HG02610 (cell line): ENCODE measurements at regions not wholly inside any gene's neighbourhood (a gene's known extent, or its start where the extent isn't known, plus 50 kb on each side); places are given as distances from the start of the nearest gene placed in this dataset.

Experiments
- ATAC-seq: cut with Tn5 transposase; IDR thresholded peaks from one replicate; pipeline ENCODE4 v1.9.1; 2021; ENCODE audit warnings: mild to moderate bottlenecking, moderate library complexity; ENCODE audit not compliant: unreplicated experiment

DNA sequence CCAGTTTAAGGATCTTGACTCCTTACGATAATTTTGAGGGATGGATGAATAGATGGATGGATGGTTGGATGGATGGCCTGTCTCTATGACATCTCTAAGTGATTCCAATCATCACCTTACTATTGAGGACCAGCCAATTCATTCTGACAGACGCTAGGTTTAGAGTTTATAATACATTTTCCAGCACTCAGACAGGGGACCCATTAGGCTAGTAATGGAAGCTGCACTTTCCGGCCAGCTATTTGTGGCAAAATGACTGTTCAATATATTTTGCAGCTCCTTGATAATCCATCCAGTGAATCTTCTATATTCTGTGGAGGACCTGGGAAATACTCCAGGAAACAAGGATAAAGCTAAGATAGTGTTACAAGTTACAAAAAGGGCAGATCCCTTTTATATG lies 262.9 kb downstream of the TDRD15 start:
- ATAC-seq: no peak

DNA sequence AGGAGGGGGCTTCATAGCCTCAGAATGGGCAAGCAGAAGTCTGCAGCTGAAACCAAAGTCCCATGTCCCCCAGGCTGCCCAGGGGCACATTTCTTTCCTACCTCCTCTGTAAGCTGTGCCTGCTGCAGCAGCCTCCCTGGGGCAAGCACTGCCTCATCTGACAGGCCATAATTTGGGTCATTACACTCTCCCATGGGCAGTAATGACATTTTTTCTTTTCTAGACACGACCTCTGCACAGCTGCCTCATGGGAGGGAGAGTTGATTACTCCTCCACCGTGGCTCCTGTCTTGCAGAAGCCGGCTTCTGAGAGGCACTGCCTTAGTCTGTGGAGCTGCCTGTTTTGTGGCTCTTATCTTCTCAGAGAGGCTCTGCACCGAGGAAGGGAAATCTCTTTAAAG lies 268.9 kb downstream of the TDRD15 start:
- no peak for ATAC-seq

DNA sequence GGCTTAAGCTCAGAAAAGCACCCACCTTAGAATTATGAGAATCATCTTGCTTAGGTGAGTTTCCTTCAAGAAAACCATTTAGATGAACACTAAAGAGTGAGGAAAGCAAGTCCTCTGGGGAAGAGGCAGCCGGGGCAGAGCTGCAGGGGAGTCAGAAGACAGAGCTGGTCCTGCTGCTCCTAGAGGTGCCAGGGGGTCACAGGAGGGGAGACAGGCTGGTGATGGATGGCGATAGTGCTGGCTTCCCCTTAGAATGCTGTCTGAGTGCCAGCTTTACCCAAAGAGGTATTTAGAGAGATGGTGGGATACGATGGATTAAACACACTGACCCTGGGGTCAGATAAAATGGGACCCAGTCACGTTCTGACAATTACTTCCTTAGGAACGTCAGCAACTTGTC lies 269.4 kb downstream of the TDRD15 start:
- ATAC-seq: no peak

DNA sequence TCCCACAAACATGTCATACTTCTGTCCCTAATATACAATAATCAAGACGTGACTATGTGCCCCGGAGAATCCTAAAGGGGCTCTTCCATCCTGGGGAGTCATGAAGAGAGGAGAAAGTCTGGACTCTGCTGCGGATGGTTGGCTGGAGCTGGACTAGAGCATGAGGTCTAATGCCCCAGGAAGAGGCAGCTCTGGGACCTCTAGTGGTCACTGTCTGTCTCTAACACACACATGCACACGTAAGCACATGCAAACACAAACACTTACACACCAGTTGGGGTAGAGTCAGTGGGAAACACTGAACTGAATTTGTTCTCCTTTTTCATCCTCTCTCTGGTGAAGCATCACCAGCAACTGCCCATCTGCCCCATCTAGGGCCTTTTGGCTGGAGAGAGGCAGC lies 271.6 kb downstream of the TDRD15 start:
- no peak for ATAC-seq

DNA sequence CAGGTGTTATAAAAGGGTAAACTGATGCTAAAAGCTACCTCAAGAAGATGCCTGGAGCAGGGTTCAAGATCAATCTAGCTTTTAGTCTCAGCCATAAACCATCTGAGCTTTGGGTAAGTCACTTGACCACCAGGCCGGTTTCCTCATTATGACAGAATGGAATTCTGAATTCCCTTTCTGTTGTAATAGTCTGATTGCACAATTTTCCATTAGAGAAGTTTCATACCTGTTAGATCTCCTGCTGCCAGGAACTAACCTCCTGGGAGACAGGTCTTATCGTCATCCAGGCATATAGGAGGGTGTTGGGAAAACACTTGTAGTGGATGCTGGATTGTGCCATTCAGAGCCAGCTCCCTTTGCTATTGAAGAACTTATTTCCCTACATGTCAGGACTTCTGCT lies 272.5 kb downstream of the TDRD15 start:
- ATAC-seq: no peak

DNA sequence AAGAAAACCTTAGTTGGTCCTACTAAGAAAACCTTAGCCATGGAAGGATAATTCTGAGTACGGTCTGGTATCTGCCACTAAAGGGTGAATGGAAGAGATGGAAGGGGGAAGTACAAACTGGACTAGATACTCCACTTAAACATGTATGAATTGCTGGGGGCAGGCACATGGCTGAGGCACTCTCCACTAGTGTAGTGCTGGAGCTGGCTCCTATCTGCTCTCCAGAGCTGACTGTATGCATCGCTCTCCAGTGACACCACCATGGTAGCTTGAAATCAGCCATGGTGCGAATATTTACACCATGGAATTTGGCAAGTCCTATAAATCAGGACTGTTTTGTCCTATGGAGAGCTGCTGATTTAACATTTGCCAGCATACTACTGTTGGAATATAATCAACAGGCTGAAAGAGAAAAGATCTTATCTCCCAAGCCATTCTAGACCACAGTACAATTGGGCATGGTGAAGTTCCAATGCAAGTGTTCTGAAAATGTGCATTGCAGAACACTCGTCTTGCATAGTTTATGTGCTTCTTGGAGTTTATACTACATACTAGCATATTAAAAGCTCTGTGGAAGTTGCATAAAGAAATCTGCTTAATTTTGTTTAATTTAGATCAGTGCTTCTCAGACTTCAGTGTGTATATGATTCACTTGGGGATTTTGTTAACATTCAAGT lies 277.4 kb downstream of the TDRD15 start:
- ATAC-seq: no peak

DNA sequence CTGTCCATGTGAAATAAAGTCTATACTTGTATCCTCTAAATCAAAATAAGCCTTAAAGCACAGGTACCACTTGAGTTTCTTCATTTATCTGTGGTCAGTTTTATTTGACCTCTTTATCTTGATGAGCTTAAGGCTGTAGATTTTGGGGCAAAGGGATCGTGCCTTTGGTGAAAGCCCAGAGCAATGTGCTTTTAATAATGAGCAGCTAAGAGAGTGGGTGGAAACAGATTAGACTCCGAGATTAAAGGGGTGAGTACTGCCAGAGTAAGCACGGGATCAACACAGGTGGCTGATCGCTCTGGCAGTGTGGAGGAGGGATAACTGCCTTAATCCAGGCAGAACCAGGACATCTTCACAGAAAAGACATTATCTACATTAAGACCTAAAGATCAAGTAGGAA lies 280.4 kb downstream of the TDRD15 start:
- ATAC-seq: no peak

DNA sequence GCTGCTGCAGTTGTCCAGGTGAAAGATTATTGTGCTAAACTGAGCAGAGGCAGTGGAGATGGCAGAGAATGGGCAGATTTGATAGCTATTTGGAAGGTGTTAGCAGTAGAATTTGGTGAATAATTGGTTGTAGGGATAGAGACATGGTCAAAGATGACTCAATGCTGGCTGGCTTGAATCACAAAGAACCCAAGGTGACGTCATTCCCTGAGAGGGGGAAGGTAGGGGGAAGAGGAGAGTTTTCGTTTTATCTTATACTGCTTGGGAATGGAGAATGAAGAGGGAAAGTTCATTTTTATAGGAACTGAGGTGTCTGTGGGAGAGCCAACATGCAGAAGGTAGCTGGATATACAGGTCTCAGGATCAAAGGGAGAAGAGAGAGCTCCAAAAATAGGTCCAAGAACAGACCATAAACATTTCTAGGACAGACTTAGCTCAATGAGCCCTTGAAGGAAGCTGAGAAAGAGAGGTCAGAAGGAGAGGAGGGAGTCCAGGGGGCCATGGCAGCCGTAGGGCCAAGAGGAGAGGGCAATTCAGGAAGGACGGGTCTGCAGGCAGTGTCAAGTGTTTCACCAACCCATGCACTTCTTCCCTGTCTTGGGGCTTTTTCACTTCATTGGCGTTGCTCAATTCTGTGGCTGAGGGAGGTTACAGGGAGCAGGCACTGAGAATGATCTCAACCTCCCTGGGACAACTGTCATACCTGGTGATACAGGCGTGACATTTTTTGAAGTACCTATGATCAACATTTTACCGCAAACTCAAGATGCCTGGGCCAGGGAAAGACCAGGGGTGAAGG lies 281.3 kb downstream of the TDRD15 start:
- no peak for ATAC-seq

DNA sequence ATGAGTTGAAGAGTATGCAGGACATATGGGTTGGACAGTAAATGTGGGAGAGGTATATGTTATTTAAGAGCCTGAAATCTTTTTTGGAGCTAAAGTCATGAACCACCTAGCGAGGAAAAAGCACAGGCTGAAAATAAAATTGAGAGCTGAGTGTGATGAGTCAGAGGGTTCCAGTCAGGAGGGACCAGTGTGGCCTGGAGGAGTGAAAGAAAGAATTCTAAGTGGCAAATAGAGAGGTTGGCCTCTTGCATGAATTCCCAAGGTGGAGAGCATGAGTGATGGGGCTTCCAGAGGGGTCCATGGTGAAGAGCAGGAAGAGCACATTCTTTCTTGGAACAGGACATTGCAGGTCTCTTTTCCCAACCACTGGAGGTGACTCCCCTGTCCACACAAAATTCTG lies 282.6 kb downstream of the TDRD15 start:
- ATAC-seq: no peak

DNA sequence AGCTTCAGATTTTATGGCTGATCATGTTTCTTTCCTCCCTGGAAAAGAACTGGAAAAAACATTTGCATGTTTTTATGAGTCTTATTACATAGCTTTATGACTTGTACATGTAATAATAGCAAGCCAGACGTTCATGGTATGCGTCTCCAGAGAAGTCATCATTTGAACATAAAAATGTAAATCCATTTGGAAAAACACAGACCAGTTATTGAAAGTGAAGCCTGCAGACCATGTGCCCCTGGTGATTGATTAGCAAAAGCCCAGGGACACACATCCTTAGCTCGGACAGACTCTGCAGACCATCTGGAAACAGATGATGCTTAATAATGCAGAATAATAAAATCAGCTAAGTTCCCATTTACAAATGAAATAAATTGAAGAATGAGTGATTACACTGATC lies 283.1 kb downstream of the TDRD15 start:
- no peak for ATAC-seq

DNA sequence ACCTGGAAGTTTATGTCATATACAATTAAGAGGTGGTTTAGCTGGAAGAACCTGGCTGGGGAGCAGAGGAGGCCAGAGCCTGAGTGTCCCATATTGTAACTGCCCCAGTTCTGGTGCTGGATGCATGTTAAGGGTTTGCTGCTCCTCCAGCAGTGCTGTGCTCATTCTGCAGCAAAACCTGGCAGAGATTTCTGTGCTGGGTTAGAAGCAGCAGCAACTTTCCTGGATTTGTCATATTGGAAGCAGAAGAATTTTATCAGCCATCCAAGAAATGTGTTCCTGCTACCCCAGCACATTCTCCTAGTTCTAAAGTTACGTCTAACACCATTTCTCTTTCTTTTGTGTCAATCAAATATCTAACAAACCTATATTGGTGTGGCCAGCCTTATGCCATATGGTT lies 284.1 kb downstream of the TDRD15 start:
- ATAC-seq: no peak

DNA sequence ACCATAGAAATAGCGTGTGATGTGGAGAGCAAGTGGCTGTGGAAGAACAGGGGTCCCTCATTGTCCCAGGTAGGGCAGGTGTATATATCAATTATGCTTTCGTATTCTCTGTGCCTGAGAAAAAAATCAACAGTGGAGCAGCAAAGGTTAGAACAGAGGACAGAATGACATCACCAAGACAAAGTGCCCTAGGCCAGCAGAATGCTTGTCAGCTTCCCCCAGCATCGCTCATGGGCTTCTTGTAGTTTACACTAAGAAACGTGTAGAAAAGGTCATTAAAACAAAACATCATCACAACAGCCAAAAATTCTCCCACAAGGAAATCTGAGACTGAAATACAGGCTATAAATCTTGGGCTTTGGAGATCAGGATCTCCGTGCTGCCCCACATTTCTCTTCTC lies 288.0 kb downstream of the TDRD15 start:
- no peak for ATAC-seq

DNA sequence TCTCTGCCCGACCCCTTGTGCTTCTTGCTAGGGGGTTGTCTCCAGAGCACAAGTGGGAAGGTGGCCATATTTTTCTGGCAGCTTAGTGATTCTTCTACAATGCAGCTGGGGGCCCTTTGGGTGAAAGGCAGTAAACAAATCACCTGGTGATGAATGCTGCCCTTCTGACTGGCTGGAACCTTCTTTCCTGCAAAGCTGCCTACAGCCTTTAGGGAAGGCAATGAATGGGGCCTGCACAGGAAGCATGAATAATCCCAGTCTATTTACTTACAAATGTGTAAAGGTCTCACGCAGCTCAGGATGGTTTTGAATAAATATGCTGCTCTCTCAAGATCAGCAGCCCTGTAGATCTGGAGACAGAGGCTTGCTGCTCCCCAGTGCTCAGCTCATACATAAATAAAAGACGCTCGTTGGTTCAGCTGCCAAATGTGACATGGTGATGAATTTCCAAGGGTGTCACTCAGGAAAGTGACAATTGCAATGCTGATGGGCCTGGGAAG lies 289.2 kb downstream of the TDRD15 start:
- no peak for ATAC-seq

DNA sequence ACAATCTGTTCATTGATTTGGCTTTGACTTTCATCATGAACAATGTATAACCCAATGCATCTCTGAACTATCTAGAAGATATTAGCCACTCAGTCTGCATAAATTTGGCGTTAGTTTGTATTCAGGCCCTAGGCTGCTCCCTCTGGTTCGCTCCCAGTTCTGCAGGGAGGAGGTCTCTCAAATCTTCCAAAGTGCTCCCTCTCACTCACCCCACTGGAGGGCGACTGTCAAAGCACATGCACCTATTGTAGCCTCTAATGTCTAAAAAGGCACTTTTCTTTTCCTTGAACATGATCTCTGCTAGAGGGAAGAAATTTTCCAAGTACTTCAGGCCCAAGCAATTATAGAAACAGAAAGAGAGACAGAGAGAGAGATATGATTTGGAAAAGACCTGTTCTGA lies 291.5 kb downstream of the TDRD15 start:
- ATAC-seq: no peak

DNA sequence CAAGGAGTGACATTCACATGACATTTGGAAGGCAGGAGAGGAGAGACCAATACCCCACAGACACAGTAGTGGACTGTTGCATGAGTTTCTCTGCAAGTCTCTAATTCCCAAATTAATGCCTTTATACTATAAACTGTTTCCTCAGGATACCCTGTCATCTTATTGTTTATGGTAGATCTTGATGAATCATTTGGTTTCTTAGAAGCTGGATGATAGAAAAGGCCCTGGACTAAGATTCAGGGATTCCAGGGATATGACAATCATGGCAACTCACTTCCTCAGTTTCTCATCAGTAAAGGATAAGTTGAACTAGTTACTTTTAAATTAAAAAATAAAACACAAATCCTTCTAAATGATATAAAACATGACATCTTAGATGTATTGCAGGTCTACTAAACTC lies 292.5 kb downstream of the TDRD15 start:
- ATAC-seq: no peak

DNA sequence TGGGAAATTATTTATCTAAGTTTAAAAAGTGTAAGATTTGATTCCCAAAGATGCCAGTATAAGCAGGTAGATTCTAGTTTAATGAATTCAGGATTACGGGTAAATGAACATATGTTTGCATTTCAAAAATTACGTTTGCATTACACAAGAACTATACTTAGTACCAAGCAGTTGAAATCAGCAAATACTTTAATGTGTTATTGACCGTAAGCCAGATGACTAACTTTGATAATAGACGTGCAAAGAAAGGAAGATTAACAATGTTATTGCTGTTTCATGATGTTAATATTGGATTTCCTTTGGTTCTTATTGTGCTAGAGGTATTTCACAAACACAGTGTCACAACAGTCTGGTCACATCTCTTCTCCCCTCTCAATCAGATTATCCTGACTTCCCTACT lies 294.7 kb downstream of the TDRD15 start:
- no peak for ATAC-seq

DNA sequence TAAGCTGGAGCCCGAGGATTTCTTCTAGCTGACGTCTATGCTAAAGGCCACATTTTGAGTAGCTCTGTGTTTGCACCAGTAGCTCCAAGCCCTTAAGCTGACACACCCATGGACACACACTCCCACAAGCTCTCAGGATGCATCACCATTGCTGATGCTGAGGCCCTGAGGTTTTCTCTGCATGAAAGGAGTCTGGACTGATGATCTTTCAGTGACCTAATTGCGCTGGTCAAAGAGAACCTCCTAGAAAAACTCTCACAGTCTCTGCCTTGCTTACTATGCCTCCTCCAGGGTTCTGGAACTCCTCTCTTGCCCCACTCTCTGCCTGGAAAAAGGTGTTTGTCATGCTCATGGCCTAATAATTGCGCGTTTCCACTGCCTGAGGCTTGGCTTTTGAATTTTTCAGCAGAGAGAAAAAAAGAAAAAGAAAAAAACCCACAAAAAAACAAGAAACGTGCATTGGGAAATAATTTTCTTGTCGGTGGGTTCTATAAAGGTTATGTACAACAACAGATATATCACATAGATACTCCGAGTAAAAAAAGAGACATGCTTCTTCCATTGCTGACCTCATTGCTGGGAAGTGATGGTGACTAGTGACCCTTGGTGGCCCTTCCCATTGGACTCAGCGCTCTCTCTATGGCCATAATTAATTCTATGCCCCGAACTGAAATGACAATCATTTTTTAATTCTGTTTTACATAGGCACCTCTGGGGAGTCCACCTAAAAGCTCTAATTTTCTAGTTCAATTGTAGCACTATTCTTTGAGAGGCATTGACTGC lies 297.0 kb downstream of the TDRD15 start:
- ATAC-seq: no peak

DNA sequence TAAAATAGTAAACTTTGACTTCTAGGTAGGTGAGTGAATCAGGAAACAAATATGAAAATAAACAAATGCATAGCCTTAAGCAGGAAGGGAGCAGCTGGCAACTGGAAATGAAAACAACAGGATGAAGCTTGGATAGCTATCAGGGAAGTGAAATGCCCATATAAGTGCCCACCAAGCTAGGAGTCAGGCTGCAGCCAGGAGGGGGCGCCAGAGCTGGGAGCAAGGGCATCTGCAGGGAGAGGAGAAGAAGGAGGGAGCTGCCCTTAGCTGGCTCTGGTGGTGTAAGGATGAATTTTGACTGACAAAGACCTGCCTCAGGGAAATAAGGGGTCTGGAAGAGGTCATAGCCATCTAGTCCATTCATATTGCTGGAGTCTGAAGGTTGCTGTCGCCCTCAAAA lies 298.3 kb downstream of the TDRD15 start:
- ATAC-seq: no peak

DNA sequence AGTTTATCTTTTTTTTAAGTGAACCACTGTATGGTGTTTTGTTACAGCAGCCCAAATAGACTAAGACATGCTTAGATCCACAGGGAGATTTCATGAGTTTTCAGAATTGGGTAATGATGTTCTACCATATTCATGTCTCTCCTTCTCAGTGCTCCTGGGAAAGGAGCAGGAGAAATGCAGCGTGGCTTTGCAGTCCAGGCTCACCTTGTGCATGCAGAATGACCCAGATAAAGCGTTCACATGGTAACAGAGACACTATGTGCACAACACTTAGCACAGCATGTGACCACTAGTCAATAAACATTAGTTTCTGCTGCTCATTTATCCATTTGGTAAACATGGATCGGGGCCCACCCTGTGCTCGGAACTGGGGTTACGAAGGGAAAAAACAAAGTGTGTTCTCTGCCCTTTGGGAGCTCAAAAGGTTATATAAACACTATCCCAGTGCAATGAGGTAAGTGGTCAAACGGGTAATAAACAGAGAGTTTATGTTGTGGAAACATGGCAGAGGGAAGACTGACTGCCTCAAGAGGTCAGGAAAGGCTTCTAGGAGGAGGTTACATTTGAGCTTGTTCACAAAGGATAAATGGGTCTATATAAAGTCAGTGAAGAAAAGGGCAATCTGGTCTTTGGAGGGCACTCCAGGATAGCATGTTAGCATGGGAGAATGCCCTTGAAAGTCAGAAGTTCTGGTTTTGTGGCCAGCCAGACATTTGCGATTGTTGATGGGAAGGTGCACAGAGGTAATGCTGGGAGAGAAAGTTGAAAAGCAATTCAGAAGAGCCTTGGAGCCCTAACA lies 299.2 kb downstream of the TDRD15 start:
- no peak for ATAC-seq

DNA sequence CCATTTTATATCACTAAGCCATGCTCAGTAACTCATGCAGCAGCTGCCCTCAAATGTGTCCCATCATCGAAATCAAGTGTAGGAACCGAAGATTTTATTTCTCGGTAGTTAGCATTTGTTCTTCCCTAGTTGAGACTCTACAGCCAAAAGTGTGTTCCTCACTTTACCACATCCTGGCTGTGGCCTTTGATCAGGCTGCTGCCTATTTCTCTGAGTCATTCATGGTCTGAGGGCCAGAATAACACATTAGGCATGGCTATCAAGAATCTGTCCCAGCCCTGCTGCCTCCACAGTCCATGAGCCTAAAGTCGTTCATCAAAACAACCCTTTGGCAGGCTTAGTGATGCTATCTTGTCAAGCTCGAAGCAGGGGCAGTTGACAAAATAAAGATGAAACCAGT lies 300.1 kb downstream of the TDRD15 start:
- ATAC-seq: no peak

DNA sequence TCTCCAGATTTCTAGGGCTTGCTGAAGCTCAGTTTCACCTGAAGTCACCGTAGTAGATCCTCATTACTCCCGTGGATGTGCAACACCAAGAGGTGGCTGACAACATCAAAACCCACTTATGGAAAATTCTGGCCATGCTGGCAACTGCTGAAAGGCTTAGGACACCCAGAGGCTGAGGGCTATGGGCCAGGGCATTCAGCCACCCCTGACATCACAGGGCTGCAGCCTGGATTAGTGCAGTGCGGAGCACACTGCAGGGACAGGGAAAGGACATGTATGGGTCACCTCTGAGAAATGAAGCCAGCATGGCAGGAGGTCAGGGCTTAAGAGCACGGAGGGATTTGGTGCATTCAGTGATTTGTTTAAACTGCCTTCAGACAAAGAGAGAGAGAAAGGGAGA lies 300.6 kb downstream of the TDRD15 start:
- ATAC-seq: no peak
